ENCODE measurements at regions not wholly inside any gene's neighbourhood (a gene's known extent, or its start where the extent isn't known, plus 50 kb on each side); places are given as distances from the start of the nearest gene placed in this dataset.

DNA sequence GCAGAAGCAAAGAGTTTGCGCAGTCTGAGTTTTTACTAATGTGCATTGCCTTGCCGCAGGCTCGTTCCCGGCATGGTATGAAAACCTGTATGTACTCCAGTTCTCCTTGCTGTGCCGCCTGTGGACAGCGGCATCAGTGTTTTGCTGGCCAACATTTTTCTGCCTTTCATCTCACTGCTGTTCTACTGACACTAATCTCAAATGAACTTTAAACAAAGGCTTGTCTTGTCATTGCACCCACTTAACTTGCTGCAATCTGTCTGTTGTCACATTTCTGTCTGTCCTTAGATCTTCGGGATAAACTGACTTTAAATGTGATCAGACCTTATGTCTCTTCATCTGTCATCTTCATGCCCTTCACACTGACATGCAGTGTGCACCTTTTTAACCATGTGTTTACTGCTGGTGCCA, 71.7 kb upstream of the ZNRF2 start:
- DNase-seq = no peak

DNA sequence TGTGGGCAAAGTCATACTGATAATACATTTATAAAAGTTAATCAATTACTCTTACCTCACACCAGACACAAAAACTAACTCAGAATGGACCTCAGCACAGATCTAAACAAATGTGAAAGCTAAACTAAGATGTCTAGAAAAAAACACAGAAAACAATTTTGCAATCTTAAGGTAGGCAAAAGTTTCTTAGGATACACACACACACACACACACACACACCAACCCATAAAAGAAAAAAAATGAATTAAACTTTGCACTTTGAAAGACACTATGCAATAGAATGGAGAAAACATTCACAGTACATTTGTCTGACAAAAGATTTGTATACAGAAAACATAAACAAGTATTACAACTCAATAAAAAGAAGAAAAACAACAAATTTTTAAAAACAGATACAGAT, 70.8 kb upstream of the ZNRF2 start:
- no peak for DNase-seq

DNA sequence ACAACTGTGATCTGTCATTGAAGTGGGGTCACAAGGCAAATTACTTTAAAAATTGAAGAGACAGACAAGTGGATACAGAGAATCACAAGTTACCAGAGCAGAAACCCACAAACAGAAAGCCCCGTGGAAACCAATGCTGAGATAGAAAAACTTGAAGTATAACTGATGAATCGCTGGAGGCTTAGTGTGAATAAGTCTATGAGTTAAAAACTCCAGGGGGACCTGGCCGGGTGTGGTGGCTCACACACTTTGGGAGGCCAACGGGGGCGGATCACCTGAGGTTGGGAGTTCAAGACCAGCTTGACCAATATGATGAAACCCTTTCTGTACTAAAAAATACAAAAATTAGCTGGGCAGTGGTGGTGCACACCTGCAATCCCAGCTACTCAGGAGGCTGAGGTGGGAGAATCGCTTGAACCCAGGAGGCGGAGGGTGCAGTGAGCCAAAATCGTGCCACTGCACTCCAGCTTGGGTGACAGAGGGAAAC, 69.7 kb upstream of the ZNRF2 start:
- no peak for DNase-seq

DNA sequence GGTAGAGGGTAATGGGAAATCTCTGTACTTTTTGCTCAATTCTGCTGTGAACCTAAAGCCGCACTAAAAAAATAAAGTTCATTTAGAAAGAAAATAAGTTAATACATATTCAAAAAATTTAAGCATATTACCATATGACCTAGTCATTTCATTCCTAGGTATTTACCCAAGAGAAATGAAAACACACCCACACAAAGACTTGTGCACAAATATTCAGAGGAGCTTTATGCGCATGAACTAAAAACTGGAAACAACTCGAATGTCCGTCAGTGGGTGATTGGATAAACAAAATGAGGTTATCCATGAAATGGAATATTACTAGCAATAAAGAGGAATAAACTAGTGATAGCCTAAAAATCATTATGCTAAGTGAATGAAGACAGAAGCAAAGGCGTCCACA, 62.6 kb upstream of the ZNRF2 start:
- DNase-seq = no peak

DNA sequence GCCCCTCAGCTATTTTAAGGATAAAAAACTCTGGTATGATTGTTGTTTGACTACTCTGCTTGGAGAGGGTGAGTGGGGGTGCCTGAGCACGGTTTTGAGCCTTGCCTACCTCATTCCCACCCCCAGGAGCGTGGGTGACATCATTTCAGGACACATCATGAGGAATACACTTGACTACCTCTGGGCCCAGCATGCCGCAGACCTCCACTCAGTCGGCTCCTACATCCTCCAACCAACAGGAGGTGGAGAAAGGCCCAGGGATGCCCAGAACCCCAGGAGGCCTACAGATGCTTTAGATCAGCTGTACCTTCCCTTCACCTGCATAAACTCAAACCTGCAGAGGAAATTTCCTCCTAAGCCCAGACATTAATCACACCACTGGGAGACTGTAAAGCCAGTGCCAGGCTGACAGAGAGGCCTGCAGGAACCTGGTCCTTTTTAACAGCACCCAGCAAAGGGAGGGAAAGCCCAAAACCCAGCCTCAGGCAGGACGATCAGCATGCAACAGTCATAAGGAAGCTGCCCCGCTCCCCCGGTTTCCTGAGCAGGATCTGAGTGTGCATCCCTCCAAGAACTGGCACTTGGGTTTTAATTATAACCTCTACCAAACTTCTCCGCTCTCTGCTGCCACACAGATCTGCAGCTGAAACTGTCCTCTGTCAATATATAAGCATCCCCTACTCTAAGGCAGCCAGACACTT, 61.7 kb upstream of the ZNRF2 start:
- no peak for DNase-seq

DNA sequence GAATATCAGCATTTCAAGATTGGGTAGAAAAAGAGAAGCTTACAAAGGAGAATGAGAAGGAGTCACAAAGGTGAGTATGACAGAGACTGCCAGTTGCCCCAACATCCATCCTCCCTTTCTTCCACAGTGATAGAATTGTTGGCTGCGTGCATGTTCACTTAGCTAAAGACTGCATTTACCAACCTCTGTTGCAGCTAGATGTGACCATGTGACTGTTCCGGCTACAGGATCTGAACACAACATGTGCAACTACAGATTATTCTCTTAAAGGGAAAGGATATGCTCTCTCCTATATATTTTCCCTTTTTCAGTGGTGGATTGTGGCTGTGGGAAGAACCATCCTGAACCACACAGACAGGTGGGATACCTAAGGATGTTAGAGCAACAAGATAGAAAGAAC, 60.5 kb upstream of the ZNRF2 start:
- DNase-seq = no peak

DNA sequence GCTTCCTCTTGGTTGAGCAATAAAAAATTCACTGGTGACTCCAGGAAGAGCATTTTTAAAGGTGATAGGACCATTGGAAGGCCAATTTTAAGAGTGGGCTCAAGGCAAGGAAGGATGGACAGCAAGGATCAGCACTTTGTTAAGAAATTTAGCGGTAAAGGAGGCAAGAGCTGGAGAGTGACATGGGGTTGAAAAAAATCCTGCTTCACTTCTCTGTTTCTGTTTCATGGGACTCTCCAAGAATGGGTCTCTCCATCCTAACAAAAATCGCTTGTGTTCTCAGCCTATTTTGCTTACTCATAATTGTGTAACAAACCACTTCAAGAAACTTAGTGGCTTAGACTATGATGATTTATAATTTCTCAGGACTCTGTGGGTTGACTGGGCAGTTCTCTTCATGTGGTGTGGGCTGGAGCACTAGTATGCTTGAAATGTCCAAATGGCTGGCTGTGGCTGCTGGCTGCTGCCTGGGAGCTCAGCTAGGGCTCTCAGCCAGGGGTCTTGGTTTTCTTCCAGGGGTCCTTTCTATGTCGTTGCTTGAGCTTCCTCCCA, 59.8 kb upstream of the ZNRF2 start:
- peak; percentile 26 for DNase-seq

DNA sequence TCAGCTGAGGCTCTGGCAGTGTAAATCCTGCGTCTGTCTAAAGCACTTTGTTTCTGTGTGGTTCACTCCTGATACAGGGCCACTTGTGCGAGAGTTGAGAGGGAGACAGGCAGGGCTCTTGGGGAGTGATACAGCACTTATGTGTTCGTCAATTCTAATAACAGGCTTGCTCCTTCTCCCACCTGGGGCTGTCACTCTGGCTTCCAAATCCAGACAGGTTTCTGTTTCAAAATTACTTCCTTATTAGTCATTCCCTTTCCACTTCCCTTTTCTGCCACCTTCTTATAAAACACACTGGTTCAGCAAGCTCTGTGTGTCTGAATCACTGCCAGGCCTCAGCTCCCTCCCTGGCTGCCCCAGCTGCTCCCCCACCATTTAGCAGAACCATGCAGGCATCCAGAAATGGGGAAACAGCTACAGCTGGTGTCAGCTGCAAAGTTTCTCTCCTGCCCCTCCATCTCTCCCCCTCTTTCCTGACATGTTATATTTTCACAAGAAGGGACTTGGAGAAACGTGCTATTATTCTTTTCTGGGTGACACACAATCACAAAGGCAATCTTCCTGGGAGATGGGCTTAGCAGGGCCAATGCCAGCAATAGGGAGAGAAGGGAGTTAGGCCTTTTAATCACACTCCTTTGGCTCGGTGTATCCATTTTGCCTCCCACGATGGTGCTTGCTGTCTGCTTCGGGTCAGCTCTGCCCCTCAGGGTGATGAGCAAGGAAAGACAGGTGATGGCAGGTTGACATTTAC, 58.4 kb upstream of the ZNRF2 start:
- DNase-seq = peak; percentile 81

DNA sequence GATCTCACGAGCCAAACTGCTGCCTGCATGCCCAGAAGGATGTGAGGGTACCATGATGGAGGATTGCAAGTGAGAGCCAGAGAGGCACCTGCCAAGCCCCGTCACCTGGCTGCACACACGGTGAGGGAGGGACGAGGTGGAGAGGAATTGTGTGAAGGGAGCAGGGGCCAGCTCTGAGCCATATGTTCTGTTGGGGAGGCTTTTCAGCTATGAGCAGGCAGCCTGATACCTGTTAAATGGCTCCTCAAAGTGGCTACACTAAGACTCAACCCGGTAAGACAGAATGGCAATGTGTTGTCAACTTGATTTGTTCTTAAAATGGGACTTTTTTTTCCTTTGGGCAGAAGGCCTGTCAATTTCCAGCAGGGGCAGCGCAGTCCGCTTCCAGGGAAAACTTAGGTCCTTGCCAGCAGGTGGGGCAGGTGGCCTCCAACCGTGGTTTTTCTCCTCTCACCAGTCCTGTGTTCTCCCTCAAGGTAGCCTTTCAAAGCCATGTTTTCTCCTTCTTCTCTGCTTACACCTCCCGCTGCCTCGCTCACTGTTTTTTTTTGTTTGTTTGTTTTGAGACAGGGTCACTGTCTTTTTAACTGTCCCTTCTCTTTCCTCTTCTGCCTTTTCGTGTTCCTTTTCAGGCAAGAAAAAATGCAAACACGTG, 57.7 kb upstream of the ZNRF2 start:
- no peak for DNase-seq

DNA sequence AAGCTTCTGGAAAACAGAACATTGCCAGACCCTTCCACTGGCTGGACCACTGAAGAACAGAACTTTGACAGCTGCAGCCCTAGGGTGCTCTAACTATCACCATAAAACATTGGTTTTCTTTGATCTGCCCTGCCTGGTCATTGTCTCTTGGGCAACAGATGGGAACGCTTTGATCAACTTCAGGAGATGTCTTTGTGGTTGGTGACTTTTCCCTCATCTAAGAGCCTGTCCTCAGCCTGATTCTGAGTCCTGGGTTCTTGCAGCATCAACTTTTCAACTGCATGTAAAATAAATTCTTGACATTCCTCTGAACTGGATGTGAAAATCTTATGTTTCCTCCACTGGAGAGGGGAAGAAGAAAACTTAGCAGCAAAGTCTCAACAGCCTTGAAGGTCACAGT, 53.1 kb upstream of the ZNRF2 start:
- no peak for DNase-seq

DNA sequence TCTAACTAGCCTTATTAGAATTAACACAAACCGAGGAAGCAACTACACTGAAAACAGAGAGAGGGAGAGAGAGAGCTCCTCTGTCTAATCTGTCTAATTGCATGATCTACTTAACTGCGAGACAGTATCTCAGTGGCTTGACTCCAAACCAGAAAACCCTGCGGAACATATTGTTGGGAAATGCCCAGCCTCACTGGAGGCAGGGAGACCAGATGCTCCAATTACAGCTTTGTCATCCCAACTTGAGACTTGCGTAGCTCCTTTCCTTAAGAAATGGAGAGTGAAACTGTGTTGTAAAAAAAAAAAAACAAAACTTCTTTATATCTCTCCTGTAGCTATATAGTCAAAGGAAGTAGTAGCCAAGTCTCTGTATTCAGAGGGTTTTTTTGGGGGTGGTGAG, 52.0 kb upstream of the ZNRF2 start:
- no peak for DNase-seq
